ENCODE measurements at regions not wholly inside any gene's neighbourhood (a gene's known extent, or its start where the extent isn't known, plus 50 kb on each side); places are given as distances from the start of the nearest gene placed in this dataset.

GRCh38 chr22:48545987-48546386 is 1281.7 kb downstream of the BRD1 start:
- TF ChIP-seq CTCF (IDR thresholded peaks at IDR 0.05) (no peak), EZH2 (IDR thresholded peaks at IDR 0.05; ENCODE audit: borderline replicate concordance, insufficient read depth, low read depth, low read length, poor library complexity, severe bottlenecking) (no peak)
